Heart left ventricle (tissue), 16 donors: ENCODE measurements at regions not wholly inside any gene's neighbourhood (a gene's known extent, or its start where the extent isn't known, plus 50 kb on each side); places are given as distances from the start of the nearest gene placed in this dataset.
A peak's percentile ranks its signal among the peaks of the same experiment; 100 is the strongest.

Source experiments
- ATAC-seq, 4 donors: fragments of 200-7000 bp; cut with Tn5 transposase; one replicate each; pipeline ENCODE4 v1.9.1; 2020 to 2022; ENCODE audit warnings: moderate library complexity in 4 of 4, mild to moderate bottlenecking in 3 of 4, moderate number of reproducible peaks in 1 of 4
- DNase-seq, 5 donors: peaks; one replicate each; pipeline ENCODE4 v3.0.0-alpha.2; 2020
- H3K27ac ChIP-seq, 12 donors: fragments of 200-600 bp; sonication (generic) in 4 of 12; one replicate each; pipeline versions ENCODE4 v1.5.0 to v1.8.0; 2016 to 2022; ENCODE audit warnings: mild to moderate bottlenecking in 2 of 12
- H3K27me3 ChIP-seq, 9 donors: fragments of 200-600 bp; sonication (generic) in 2 of 9; one replicate each; pipeline versions ENCODE4 v1.5.1 to v1.8.0; 2016 to 2022; ENCODE audit warnings: mild to moderate bottlenecking in 3 of 9
- H3K36me3 ChIP-seq, 9 donors: fragments of 200-600 bp; sonication (generic) in 2 of 9; one replicate each; pipeline versions ENCODE4 v1.5.0 to v1.8.0; 2018 to 2022; ENCODE audit warnings: mild to moderate bottlenecking in 2 of 9
- H3K4me1 ChIP-seq, 12 donors: fragments of 200-600 bp; sonication (generic) in 4 of 12; one replicate each; pipeline versions ENCODE4 v1.5.0 to v1.8.0; 2016 to 2022; ENCODE audit warnings: mild to moderate bottlenecking in 3 of 12
- H3K4me3 ChIP-seq, 12 donors: fragments of 200-600 bp; sonication (generic) in 4 of 12; one replicate each; pipeline versions ENCODE4 v1.5.0 to v1.8.0; 2017 to 2022; ENCODE audit warnings: mild to moderate bottlenecking in 9 of 12, moderate library complexity in 4 of 12
- H3K9me3 ChIP-seq, 12 donors: fragments of 200-600 bp; sonication (generic) in 4 of 12; one replicate each; pipeline versions ENCODE4 v1.5.0 to v1.8.0; 2016 to 2022; ENCODE audit warnings: mild to moderate bottlenecking in 1 of 12
- CTCF ChIP-seq, 12 donors: fragments of 200-600 bp; sonication (generic) in 4 of 12; IDR thresholded peaks; one replicate each; pipeline versions ENCODE4 v1.5.0 to v1.8.0; 2018 to 2022; ENCODE audit warnings: antibody characterized with exemption in 12 of 12, mild to moderate bottlenecking in 5 of 12
- POLR2A ChIP-seq, 2 donors: fragments of 450-650 bp; IDR thresholded peaks; one replicate each; pipeline ENCODE4 v1.6.1; 2017; ENCODE audit warnings: antibody characterized with exemption in 2 of 2, mild to moderate bottlenecking in 2 of 2, moderate library complexity in 2 of 2
- WGBS, 4 donors: extraction: QIAGEN DNeasy Blood & Tissue Kit in 2 of 4; methylation state at CpG; one replicate each; pipeline versions ENCODE4 v1.1.5 to v1.1.7; 2013 to 2018; 5-methylcytosine and 5-hydroxymethylcytosine counted together
- intact Hi-C, 10 donors: fragments of 100-400 bp; cut with DNase I; formaldehyde crosslinking; loops; one replicate each; pipeline versions ENCODE4 v1.11.1 to v1.14.2; 2022
- donor health status: ischemic (EF 13 %, LVEDD 7.1; RV severe dilation, severe dysfunction).
- donor health status: healthy with polysubstance abuse.
- donor health status: DM: no; HTN: yes; CAD: no.
- donor health status: DM: no; HTN: no; CAD: no.
- donor health status: ischemic (EF 25% LVEDD 6.9; RV normal size, moderate dysfunction).
- donor health status: ischemic (EF 25% LVEDD 5.7; RV mildly dilated, moderate dysfunction).
- donor health status: healthy.
- donor health status: DM: yes; HTN: yes; CAD: no.
- donor health status: ischemic (EF 35%, LVEDD 5.7; RV mildly dilated, moderate dysfunction).
- donor health status: nonischemic (EF 11% LVEDD 7.7; RV severe dilation, severe dysfunction).
- donor health status: DM: yes; HTN: yes; CAD: no.
- donor health status: PGD.
- donor health status: ischemic (EF 29% LVEDD 5.4; RV normal size, mild dysfunction).
- donor health status: nonischemic (EF 23%, LVEDD 6.1; RV moderate dilation, normal function).

GRCh38 chr14:38835874-38836273, 267.2 kb downstream of the SEC23A start:
- DNase-seq, result peak in 1 of 5 donors; percentile 47
- no peak for ATAC-seq
- Histone ChIP-seq H3K4me3 (no peak overlapping the region), H3K27ac (no peak overlapping the region), H3K4me1 (peaks cover 0 to 20% (median 2%) of the 10 kb centered on the region in 12 donors), H3K9me3 (peaks cover 0 to 4% (median 0%) of the 10 kb centered on the region in 12 donors), H3K36me3 (no peaks in the 10 kb centered on the region), H3K27me3 (no peaks in the 10 kb centered on the region)
- TF ChIP-seq POLR2A (IDR thresholded peaks at IDR 0.05), result no peak
- WGBS, 4 donors, result 94 to 96% (median 95%) methylated on average over 14 to 18 of the region's 18 CpGs; no CpG with 5 or more reads in 1 of the 4 donors
- intact Hi-C loops, result no loop called here

GRCh38 chr14:38828183-38828827, 274.7 kb downstream of the SEC23A start:
- Histone ChIP-seq H3K9me3 (peaks cover 0 to 4% (median 0%) of the 10 kb centered on the region in 12 donors), H3K4me3 (no peak overlapping the region), H3K27me3 (no peaks in the 10 kb centered on the region), H3K36me3 (no peaks in the 10 kb centered on the region), H3K27ac (no peak overlapping the region), H3K4me1 (no peaks in the 10 kb centered on the region)
- DNase-seq (no peak), ATAC-seq (no peak)
- WGBS, 4 donors, result 70 to 75% (median 72%) methylated on average over 5 of the region's 5 CpGs
- TF ChIP-seq POLR2A (IDR thresholded peaks at IDR 0.05) (no peak), CTCF (IDR thresholded peaks at IDR 0.05) (no peak)
- intact Hi-C loops, result no loop called here

GRCh38 chr14:38824706-38825105, 278.3 kb downstream of the SEC23A start:
- 71 to 78% (median 77%) methylated on average over 2 of the region's 2 CpGs for whole genome bisulfite sequencing, 4 donors
- Histone ChIP-seq H3K27ac (no peak overlapping the region), H3K27me3 (no peaks in the 10 kb centered on the region), H3K4me3 (no peak overlapping the region), H3K36me3 (no peaks in the 10 kb centered on the region), H3K9me3 (no peaks in the 10 kb centered on the region), H3K4me1 (no peaks in the 10 kb centered on the region)
- TF ChIP-seq POLR2A (IDR thresholded peaks at IDR 0.05) (no peak), CTCF (IDR thresholded peaks at IDR 0.05) (no peak)
- intact Hi-C loops, result no loop called here
- DNase-seq (no peak), ATAC-seq (no peak)

GRCh38 chr14:38818555-38818954, 284.5 kb downstream of the SEC23A start:
- Histone ChIP-seq H3K27me3 (no peaks in the 10 kb centered on the region), H3K36me3 (no peaks in the 10 kb centered on the region), H3K27ac (no peak overlapping the region), H3K9me3 (no peaks in the 10 kb centered on the region), H3K4me3 (no peak overlapping the region), H3K4me1 (no peaks in the 10 kb centered on the region)
- 78 to 91% (median 89%) methylated on average over 1 of the region's 1 CpG for WGBS, 4 donors
- DNase-seq (no peak), ATAC-seq (no peak)
- TF ChIP-seq POLR2A (IDR thresholded peaks at IDR 0.05) (no peak), CTCF (IDR thresholded peaks at IDR 0.05) (no peak)
- intact Hi-C loops, result no loop called here
